NT2/D1 (cell line): ENCODE measurements at regions not wholly inside any gene's neighbourhood (a gene's known extent, or its start where the extent isn't known, plus 50 kb on each side); places are given as distances from the start of the nearest gene placed in this dataset.

Experiments used
- SUZ12 ChIP-seq: IDR thresholded peaks from 2 replicates; pipeline ENCODE4 v1.6.1; 2011; ENCODE audit not compliant: insufficient read length, insufficient read depth; ENCODE audit errors: extremely low read depth
- YY1 ChIP-seq: IDR thresholded peaks from 2 replicates; pipeline ENCODE4 v1.6.1; 2011; ENCODE audit not compliant: insufficient read length, insufficient read depth

DNA sequence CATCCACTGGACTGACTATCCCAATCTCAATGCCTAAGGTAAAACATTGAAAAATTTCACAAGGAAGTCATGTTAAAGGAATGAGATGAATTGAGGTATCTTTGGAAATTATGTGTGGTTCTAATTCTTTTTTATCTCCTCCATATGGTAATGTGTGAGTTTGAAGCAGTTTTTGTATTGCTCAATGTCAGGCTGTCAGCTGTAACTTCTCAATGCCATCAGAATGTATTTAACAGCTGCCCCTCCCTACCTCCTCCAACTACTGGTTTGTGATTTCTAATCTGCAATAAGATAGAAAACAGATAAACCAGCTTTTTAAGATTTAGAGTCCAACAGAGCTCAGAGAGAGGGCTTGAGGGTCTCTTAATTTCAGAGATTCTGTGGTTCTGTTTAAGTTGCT, 1005.8 kb upstream of the ADGRB3 start:
- TF ChIP-seq YY1 = no peak
- TF ChIP-seq SUZ12 = no peak
